ENCODE measurements at regions not wholly inside any gene's neighbourhood (a gene's known extent, or its start where the extent isn't known, plus 50 kb on each side); places are given as distances from the start of the nearest gene placed in this dataset.

GRCh38 chr4:31929676-31930345 is 1209.6 kb downstream of the PCDH7 start:
- no peak for TF ChIP-seq POLR2AphosphoS5 (IDR thresholded peaks at IDR 0.05; ENCODE audit: low read depth, low read length)
- TF ChIP-seq TAF1 (IDR thresholded peaks at IDR 0.05; ENCODE audit: borderline replicate concordance, low read depth, low read length) = no peak
- TF ChIP-seq POLR2A (IDR thresholded peaks at IDR 0.05; ENCODE audit: low read depth, low read length) = no peak
